Osteocyte (in vitro differentiated cells): ENCODE measurements at regions not wholly inside any gene's neighbourhood (a gene's known extent, or its start where the extent isn't known, plus 50 kb on each side); places are given as distances from the start of the nearest gene placed in this dataset.

Experiments used
- DNase-seq: peaks from one replicate; pipeline ENCODE4 v3.0.0; 2021; ENCODE audit warnings: mixed read lengths; ENCODE audit not compliant: unreplicated experiment; ENCODE audit errors: extremely low spot score
- H3K27ac Mint-ChIP-seq: one replicate; pipeline ENCODE4 v1.8.0; 2021; ENCODE audit warnings: mild to moderate bottlenecking, mixed read lengths; ENCODE audit not compliant: unreplicated experiment
- H3K27me3 Mint-ChIP-seq: one replicate; pipeline ENCODE4 v1.8.0; 2021; ENCODE audit warnings: mixed read lengths; ENCODE audit not compliant: unreplicated experiment
- H3K36me3 Mint-ChIP-seq: one replicate; pipeline ENCODE4 v1.8.0; 2021; ENCODE audit warnings: mixed read lengths; ENCODE audit not compliant: unreplicated experiment
- H3K4me1 Mint-ChIP-seq: one replicate; pipeline ENCODE4 v1.8.0; 2021; ENCODE audit warnings: mixed read lengths; ENCODE audit not compliant: unreplicated experiment
- H3K4me3 Mint-ChIP-seq: one replicate; pipeline ENCODE4 v1.8.0; 2021; ENCODE audit warnings: mild to moderate bottlenecking, moderate library complexity, mixed read lengths; ENCODE audit not compliant: unreplicated experiment
- H3K9me3 Mint-ChIP-seq: one replicate; pipeline ENCODE4 v1.8.0; 2021; ENCODE audit warnings: mixed read lengths; ENCODE audit not compliant: unreplicated experiment
- TF ChIP-seq, protein P1 (sequence below): fragments of 200-600 bp; sonication (generic); IDR thresholded peaks from 2 replicates; pipeline ENCODE4 v1.5.0; 2021; ENCODE audit warnings: antibody characterized with exemption, mild to moderate bottlenecking, moderate library complexity

DNA sequence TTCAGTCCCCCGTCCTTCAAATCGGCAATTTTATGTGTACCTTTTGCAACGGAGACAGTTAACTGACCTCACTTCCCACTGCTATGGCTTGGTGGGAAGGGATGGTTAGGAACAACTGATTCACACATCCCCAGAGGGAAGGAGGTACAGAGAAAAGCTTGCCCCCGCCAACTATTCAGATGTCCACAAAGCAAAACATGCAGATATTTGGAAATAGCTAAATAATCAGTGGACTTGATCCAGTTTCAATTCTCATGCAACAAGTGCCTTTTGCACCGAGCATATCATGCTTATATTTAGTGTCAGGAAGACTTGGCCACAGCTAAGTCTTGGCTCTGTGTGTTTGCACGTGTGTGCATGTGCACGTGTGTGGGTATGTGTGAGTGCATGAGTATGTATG is 144.6 kb downstream of the SNX19 start:
- DNase-seq, result no peak

DNA sequence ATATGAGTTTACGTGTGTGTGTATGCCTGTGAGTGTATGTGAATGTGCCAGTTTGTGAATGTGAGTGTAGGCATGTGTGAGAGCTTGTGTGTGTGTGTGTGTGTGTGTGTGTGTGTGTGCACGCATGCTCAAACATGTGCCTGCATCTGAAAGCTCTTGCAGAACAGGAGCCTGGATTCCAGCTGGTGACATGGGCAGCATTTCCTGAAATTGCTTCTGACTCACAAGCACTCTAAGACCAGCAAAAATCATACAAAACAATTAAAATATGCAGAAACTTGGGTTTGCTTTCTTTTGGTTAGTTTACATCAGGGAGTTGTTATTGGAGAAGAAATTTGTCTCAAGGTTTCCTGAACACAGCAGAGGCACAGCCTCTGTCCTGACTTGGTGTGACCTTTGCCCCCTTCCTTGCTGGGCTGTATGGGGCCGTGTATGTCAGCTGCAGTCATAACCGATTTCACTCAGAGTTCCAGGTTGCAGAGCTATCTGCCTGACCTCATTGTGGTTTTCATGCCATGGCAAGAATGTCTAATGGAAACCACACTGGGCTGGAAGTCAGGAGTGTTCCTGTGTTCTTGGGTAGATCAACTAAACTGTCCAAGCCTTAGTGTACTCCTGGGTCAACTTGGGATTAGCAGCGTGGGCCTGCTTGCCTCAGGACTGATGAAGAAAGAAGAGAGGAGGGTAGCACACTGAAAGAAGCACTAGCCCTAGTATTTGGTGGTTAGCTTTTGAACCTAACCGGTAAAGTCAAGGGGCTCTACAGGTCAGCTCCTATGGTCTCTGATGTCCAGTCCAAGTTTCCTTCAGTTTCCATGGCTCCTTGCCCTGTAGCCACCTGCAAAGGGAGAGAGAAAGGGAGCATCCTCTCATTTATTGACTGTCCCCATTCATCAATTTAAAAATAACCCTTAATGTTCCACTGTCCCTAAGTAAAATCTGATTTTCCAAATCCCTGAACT is 143.7 kb downstream of the SNX19 start:
- Mint-ChIP-seq H3K27ac (peak overlapping the region; percentile 85), H3K27me3 (no peaks in the 10 kb centered on the region), H3K36me3 (no peaks in the 10 kb centered on the region), H3K4me1 (peaks cover 67% of the 10 kb centered on the region), H3K9me3 (peaks cover 5% of the 10 kb centered on the region), H3K4me3 (no peak overlapping the region)
- TF ChIP-seq, protein P1, sequence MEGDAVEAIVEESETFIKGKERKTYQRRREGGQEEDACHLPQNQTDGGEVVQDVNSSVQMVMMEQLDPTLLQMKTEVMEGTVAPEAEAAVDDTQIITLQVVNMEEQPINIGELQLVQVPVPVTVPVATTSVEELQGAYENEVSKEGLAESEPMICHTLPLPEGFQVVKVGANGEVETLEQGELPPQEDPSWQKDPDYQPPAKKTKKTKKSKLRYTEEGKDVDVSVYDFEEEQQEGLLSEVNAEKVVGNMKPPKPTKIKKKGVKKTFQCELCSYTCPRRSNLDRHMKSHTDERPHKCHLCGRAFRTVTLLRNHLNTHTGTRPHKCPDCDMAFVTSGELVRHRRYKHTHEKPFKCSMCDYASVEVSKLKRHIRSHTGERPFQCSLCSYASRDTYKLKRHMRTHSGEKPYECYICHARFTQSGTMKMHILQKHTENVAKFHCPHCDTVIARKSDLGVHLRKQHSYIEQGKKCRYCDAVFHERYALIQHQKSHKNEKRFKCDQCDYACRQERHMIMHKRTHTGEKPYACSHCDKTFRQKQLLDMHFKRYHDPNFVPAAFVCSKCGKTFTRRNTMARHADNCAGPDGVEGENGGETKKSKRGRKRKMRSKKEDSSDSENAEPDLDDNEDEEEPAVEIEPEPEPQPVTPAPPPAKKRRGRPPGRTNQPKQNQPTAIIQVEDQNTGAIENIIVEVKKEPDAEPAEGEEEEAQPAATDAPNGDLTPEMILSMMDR, result no peak
- DNase-seq, result peak; percentile 83

More for the DNA sequence above, 144.6 kb downstream of the SNX19 start:
- no peaks in the 10 kb centered on the region for H3K27me3 Mint-ChIP-seq
- H3K36me3 Mint-ChIP-seq, result no peaks in the 10 kb centered on the region
- no peaks in the 10 kb centered on the region for H3K9me3 Mint-ChIP-seq
- TF ChIP-seq, protein P1, result no peak
- no peak overlapping the region for H3K4me3 Mint-ChIP-seq
- peaks cover 69% of the 10 kb centered on the region for H3K4me1 Mint-ChIP-seq
- H3K27ac Mint-ChIP-seq, result peak overlapping the region; percentile 85

DNA sequence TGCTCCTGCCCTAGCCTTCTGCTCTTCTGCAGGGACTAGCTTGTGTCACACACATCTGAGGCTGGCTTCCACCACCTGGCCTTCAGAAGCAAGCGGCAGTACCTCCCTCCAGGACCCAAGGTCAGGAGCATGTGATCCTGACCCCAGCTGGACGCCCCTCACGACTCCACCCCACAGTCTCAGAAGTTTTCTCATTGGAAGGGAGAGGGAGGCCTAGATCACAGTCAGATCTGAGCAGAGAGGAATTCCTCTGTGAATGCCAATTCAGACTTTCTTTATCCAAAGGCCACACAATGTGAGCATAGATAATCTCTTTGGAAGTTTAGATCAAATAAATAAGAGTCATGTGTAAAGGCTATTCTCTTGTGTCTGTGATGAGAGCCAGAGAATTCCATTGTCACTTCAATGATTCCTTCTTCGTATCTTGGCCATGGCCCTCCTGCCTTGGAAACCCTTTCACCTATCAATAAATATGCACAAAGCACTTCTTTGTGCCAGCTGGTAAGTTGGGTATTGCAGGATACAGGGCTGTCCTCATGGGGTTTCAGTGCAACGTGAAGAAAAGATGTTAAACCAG is 142.9 kb downstream of the SNX19 start:
- Mint-ChIP-seq H3K27me3 (no peaks in the 10 kb centered on the region), H3K9me3 (peaks cover 6% of the 10 kb centered on the region), H3K27ac (peak overlapping the region; percentile 85), H3K4me1 (peaks cover 67% of the 10 kb centered on the region), H3K36me3 (no peaks in the 10 kb centered on the region), H3K4me3 (no peak overlapping the region)
- TF ChIP-seq, protein P1, result no peak
- DNase-seq, result peak; percentile 42

DNA sequence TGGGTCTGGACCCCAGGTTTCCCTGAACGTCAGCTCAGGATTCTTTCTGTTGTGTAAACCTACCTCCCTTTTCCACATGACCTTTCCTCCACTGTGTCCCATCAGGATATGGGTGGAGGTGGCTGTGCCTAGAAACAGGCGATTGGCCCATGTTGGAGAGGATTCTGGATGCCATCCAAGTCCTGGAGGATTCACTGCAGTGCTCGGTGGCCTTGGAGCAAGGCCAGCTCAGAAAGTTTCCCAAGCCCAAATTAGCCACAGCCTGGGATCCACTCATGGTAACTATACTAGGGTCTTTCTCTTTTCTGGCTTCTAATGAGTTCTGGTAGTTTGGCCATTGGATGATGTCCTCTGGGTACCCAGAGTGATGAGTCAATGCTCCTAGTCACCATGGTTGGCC is 141.6 kb downstream of the SNX19 start:
- DNase-seq, result peak; percentile 44
- Mint-ChIP-seq H3K27me3 (no peaks in the 10 kb centered on the region), H3K4me1 (peaks cover 71% of the 10 kb centered on the region), H3K9me3 (peaks cover 6% of the 10 kb centered on the region), H3K36me3 (no peaks in the 10 kb centered on the region), H3K27ac (no peak overlapping the region), H3K4me3 (no peak overlapping the region)
- TF ChIP-seq, protein P1, result no peak
